ENCODE measurements at regions not wholly inside any gene's neighbourhood (a gene's known extent, or its start where the extent isn't known, plus 50 kb on each side); places are given as distances from the start of the nearest gene placed in this dataset.

DNA sequence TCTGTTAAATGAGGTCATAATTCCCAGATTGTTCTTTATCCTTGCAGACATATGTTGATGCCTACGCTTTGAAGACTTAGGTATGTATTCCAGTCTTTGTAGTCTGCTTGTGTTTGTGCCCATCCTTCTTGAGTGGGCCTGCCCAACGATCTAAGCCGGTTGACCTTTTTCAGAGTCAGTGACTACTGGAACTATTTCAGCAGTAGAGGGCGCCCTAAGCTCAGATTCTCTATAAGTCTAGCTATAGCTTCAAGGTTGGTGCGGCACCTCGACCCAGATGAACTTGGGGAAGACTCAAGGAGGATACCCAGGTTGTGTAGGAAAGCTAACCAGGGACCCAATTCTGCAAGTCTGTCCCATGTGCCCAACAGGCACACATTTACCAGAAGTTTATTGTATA is 228.8 kb upstream of the PPP2R3A start:
- DNase-seq (ENCODE audit: low read depth): no peak
- TF ChIP-seq CTCF (conservative IDR thresholded peaks at IDR 0.05; ENCODE audit: low read depth, low read length): peak; percentile 16
- H3K4me3 ChIP-seq (ENCODE audit: low read length): no peak overlapping the region

DNA sequence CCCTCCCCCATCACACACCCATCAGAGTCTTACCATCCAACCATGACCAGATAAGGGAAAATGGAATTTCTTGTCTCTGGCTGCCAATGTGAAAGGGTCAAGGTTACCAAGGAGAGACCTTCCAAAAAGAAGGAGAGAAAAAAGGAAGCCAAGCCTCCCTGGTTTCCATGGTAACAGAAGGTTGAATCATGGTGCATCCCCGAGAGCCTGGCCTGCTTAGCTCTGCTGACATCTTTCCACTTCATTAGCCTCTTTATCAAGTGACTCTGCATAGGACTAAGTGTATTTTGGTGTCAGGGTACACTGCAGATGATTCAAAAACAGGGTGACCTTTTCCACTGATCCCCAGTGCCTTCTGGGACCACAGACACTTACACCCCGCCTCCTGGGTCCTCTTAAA is 225.7 kb upstream of the PPP2R3A start:
- TF ChIP-seq CTCF (conservative IDR thresholded peaks at IDR 0.05; ENCODE audit: low read depth, low read length): no peak
- H3K4me3 ChIP-seq (ENCODE audit: low read length): no peak overlapping the region
- no peak for DNase-seq (ENCODE audit: low read depth)

GRCh38 chr3:135740211-135740610 is 225.3 kb upstream of the PPP2R3A start:
- no peak for TF ChIP-seq CTCF (conservative IDR thresholded peaks at IDR 0.05; ENCODE audit: low read depth, low read length)
- no peak overlapping the region for H3K4me3 ChIP-seq (ENCODE audit: low read length)
- DNase-seq (ENCODE audit: low read depth): no peak

DNA sequence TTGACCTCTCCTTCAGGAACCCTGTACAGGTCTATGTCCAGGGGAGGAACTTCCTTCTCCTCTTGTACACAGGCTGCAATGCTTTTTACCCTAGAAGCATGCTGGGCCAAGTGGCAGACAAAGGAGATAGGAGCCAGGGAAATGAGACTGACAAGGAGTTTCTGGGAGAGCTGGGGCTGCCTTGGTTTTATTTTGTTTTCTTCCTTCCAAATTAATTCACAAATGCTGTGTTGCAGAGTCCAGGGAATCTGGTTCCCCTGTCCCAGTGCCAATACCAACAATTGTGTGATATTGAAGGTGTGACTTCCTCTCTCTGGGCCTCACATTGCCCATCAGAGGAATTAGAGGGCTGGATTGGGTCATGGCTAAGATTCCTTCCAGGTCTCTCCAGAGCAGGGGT is 224.8 kb upstream of the PPP2R3A start:
- no peak for DNase-seq (ENCODE audit: low read depth)

DNA sequence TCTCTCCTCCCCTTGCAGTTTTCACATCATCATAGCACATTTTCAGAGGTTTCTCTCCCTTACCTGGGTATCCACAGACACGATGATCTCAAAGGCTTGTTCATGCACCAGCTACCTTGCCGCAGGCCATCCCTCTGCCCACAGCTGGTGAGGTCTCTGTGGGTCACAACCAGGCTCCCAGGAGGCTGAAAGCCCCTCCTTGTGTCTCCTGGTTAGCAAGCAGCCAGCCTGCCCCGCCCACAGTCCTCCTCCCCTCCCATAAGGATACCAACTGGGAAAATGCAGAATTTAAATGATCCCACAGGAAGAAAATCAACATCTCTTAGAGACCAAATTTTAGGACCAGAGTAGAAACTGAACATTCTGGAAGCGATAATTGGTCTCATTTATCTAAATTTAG is 213.5 kb upstream of the PPP2R3A start:
- no peak for DNase-seq (ENCODE audit: low read depth)
- TF ChIP-seq CTCF (conservative IDR thresholded peaks at IDR 0.05; ENCODE audit: low read depth, low read length): no peak
- H3K4me3 ChIP-seq (ENCODE audit: low read length): no peak overlapping the region

More for the DNA sequence above, 224.8 kb upstream of the PPP2R3A start:
- H3K4me3 ChIP-seq (ENCODE audit: low read length): no peak overlapping the region
- TF ChIP-seq CTCF (conservative IDR thresholded peaks at IDR 0.05; ENCODE audit: low read depth, low read length): no peak

GRCh38 chr3:135752851-135753250 is 212.7 kb upstream of the PPP2R3A start:
- no peak overlapping the region for H3K4me3 ChIP-seq (ENCODE audit: low read length)
- no peak for DNase-seq (ENCODE audit: low read depth)
- TF ChIP-seq CTCF (conservative IDR thresholded peaks at IDR 0.05; ENCODE audit: low read depth, low read length): no peak

GRCh38 chr3:135753506-135753905 is 212.0 kb upstream of the PPP2R3A start:
- no peak for DNase-seq (ENCODE audit: low read depth)
- no peak overlapping the region for H3K4me3 ChIP-seq (ENCODE audit: low read length)
- no peak for TF ChIP-seq CTCF (conservative IDR thresholded peaks at IDR 0.05; ENCODE audit: low read depth, low read length)

All from retinal pigment epithelial cell (primary cell).